ENCODE measurements at regions not wholly inside any gene's neighbourhood (a gene's known extent, or its start where the extent isn't known, plus 50 kb on each side); places are given as distances from the start of the nearest gene placed in this dataset.

GRCh38 chr18:50473881-50474280, 86.0 kb upstream of the MAPK4 start:
- no peak for DNase-seq
- Histone ChIP-seq H3K27ac (ENCODE audit: low read length, poor library complexity, severe bottlenecking) (no peak overlapping the region), H2AFZ (ENCODE audit: low read depth, low read length) (no peak overlapping the region), H4K8ac (ENCODE audit: low read length) (no peak overlapping the region), H2BK5ac (ENCODE audit: low read depth, low read length, poor library complexity, severe bottlenecking) (no peak overlapping the region), H2BK12ac (ENCODE audit: low read length in 2 of 2) (no peak overlapping the region), H3K9me3 (ENCODE audit: control insufficient read depth, low read length) (no peaks in the 10 kb centered on the region), H2BK120ac (ENCODE audit: low read depth, low read length) (no peak overlapping the region), H3K27me3 (ENCODE audit: control insufficient read depth in 1 of 2, insufficient read depth in 1 of 2, low read length in 2 of 2) (peaks cover 0 to 3% of the 10 kb centered on the region in 2 experiments), H3K23ac (ENCODE audit: low read length in 2 of 2) (no peak overlapping the region), H4K91ac (ENCODE audit: low read length) (no peak overlapping the region), H2BK15ac (ENCODE audit: low read depth, poor library complexity, severe bottlenecking) (no peak overlapping the region), H3K79me1 (replicated peaks; ENCODE audit: low read length, poor library complexity, severe bottlenecking) (no peaks in the 10 kb centered on the region), H3K4me2 (ENCODE audit: low read length, poor library complexity, severe bottlenecking) (no peak overlapping the region), H3K14ac (ENCODE audit: low read length in 2 of 2) (no peak overlapping the region), H3K4me3 (ENCODE audit: insufficient read depth in 1 of 2, low read depth in 1 of 2, low read length in 2 of 2) (no peak overlapping the region), H3K4me1 (ENCODE audit: control insufficient read depth, insufficient read depth, low read depth, low read length) (peaks cover 1% of the 10 kb centered on the region), H3K4ac (ENCODE audit: low read depth in 1 of 2, low read length in 2 of 2) (no peak overlapping the region), H2AK5ac (ENCODE audit: low read length, severe bottlenecking) (no peak overlapping the region), H3K18ac (ENCODE audit: low read depth in 1 of 2, low read length in 2 of 2) (no peak overlapping the region), H3K36me3 (ENCODE audit: control insufficient read depth in 1 of 2, insufficient read depth in 2 of 2, low read depth in 1 of 2, low read length in 2 of 2) (no peaks in the 10 kb centered on the region), H3K9ac (ENCODE audit: low read length) (no peak overlapping the region)
- 80% methylated on average over 5 of the region's 5 CpGs for WGBS

GRCh38 chr18:50475538-50476193, 84.2 kb upstream of the MAPK4 start:
- no peak overlapping the region for H2BK120ac ChIP-seq (ENCODE audit: low read depth, low read length)
- no peak overlapping the region for H4K91ac ChIP-seq (ENCODE audit: low read length)
- H3K4ac ChIP-seq (ENCODE audit: low read depth in 1 of 2, low read length in 2 of 2), result no peak overlapping the region
- no peak overlapping the region for H3K27ac ChIP-seq (ENCODE audit: low read length, poor library complexity, severe bottlenecking)
- no peak overlapping the region for H2AK5ac ChIP-seq (ENCODE audit: low read length, severe bottlenecking)
- no peak overlapping the region for H2AFZ ChIP-seq (ENCODE audit: low read depth, low read length)
- H2BK12ac ChIP-seq (ENCODE audit: low read length in 2 of 2), result no peak overlapping the region
- H3K14ac ChIP-seq (ENCODE audit: low read length in 2 of 2), result no peak overlapping the region
- H2BK15ac ChIP-seq (ENCODE audit: low read depth, poor library complexity, severe bottlenecking), result no peak overlapping the region
- no peak overlapping the region for H3K4me2 ChIP-seq (ENCODE audit: low read length, poor library complexity, severe bottlenecking)
- H4K8ac ChIP-seq (ENCODE audit: low read length), result no peak overlapping the region
- no peak overlapping the region for H3K18ac ChIP-seq (ENCODE audit: low read depth in 1 of 2, low read length in 2 of 2)
- H3K4me3 ChIP-seq (ENCODE audit: insufficient read depth in 1 of 2, low read depth in 1 of 2, low read length in 2 of 2), result no peak overlapping the region
- WGBS, result 55% methylated on average over 4 of the region's 4 CpGs
- H3K36me3 ChIP-seq (ENCODE audit: control insufficient read depth in 1 of 2, insufficient read depth in 2 of 2, low read depth in 1 of 2, low read length in 2 of 2), result no peaks in the 10 kb centered on the region
- H3K9ac ChIP-seq (ENCODE audit: low read length), result no peak overlapping the region
- no peak overlapping the region for H2BK5ac ChIP-seq (ENCODE audit: low read depth, low read length, poor library complexity, severe bottlenecking)
- H3K9me3 ChIP-seq (ENCODE audit: control insufficient read depth, low read length), result no peaks in the 10 kb centered on the region
- H3K23ac ChIP-seq (ENCODE audit: low read length in 2 of 2), result no peak overlapping the region
- H3K4me1 ChIP-seq (ENCODE audit: control insufficient read depth, insufficient read depth, low read depth, low read length), result peaks cover 1% of the 10 kb centered on the region
- no peaks in the 10 kb centered on the region for H3K79me1 ChIP-seq (replicated peaks; ENCODE audit: low read length, poor library complexity, severe bottlenecking)
- H3K27me3 ChIP-seq (ENCODE audit: control insufficient read depth in 1 of 2, insufficient read depth in 1 of 2, low read length in 2 of 2), result peaks cover 0 to 3% of the 10 kb centered on the region in 2 experiments
- DNase-seq, result no peak

- Histone ChIP-seq H3K27me3 (ENCODE audit: control insufficient read depth in 1 of 2, insufficient read depth in 1 of 2, low read length in 2 of 2) (no peaks in the 10 kb centered on the region), H3K14ac (ENCODE audit: low read length in 2 of 2) (no peak overlapping the region), H3K18ac (ENCODE audit: low read depth in 1 of 2, low read length in 2 of 2) (no peak overlapping the region), H3K4me1 (ENCODE audit: control insufficient read depth, insufficient read depth, low read depth, low read length) (no peaks in the 10 kb centered on the region), H3K4ac (ENCODE audit: low read depth in 1 of 2, low read length in 2 of 2) (no peak overlapping the region), H3K79me1 (replicated peaks; ENCODE audit: low read length, poor library complexity, severe bottlenecking) (no peaks in the 10 kb centered on the region), H3K4me2 (ENCODE audit: low read length, poor library complexity, severe bottlenecking) (no peak overlapping the region), H3K36me3 (ENCODE audit: control insufficient read depth in 1 of 2, insufficient read depth in 2 of 2, low read depth in 1 of 2, low read length in 2 of 2) (no peaks in the 10 kb centered on the region), H4K8ac (ENCODE audit: low read length) (no peak overlapping the region), H2AK5ac (ENCODE audit: low read length, severe bottlenecking) (no peak overlapping the region), H2AFZ (ENCODE audit: low read depth, low read length) (no peak overlapping the region), H2BK15ac (ENCODE audit: low read depth, poor library complexity, severe bottlenecking) (no peak overlapping the region), H3K9ac (ENCODE audit: low read length) (no peak overlapping the region), H2BK120ac (ENCODE audit: low read depth, low read length) (no peak overlapping the region), H2BK5ac (ENCODE audit: low read depth, low read length, poor library complexity, severe bottlenecking) (no peak overlapping the region), H3K23ac (ENCODE audit: low read length in 2 of 2) (no peak overlapping the region), H3K4me3 (ENCODE audit: insufficient read depth in 1 of 2, low read depth in 1 of 2, low read length in 2 of 2) (no peak overlapping the region), H3K27ac (ENCODE audit: low read length, poor library complexity, severe bottlenecking) (no peak overlapping the region), H2BK12ac (ENCODE audit: low read length in 2 of 2) (no peak overlapping the region), H3K9me3 (ENCODE audit: control insufficient read depth, low read length) (peaks cover 6% of the 10 kb centered on the region), H4K91ac (ENCODE audit: low read length) (no peak overlapping the region)
- WGBS, result 55% methylated on average over 2 of the region's 2 CpGs
- DNase-seq, result no peak
Measured at GRCh38 chr18:50492097-50492496, 67.8 kb upstream of the MAPK4 start.

GRCh38 chr18:50494569-50494968, 65.3 kb upstream of the MAPK4 start:
- Histone ChIP-seq H2AK5ac (ENCODE audit: low read length, severe bottlenecking) (no peak overlapping the region), H3K36me3 (ENCODE audit: control insufficient read depth in 1 of 2, insufficient read depth in 2 of 2, low read depth in 1 of 2, low read length in 2 of 2) (no peaks in the 10 kb centered on the region), H2BK12ac (ENCODE audit: low read length in 2 of 2) (no peak overlapping the region), H3K27me3 (ENCODE audit: control insufficient read depth in 1 of 2, insufficient read depth in 1 of 2, low read length in 2 of 2) (no peaks in the 10 kb centered on the region), H3K18ac (ENCODE audit: low read depth in 1 of 2, low read length in 2 of 2) (no peak overlapping the region), H2AFZ (ENCODE audit: low read depth, low read length) (no peak overlapping the region), H3K4me3 (ENCODE audit: insufficient read depth in 1 of 2, low read depth in 1 of 2, low read length in 2 of 2) (no peak overlapping the region), H3K14ac (ENCODE audit: low read length in 2 of 2) (no peak overlapping the region), H3K79me1 (replicated peaks; ENCODE audit: low read length, poor library complexity, severe bottlenecking) (no peaks in the 10 kb centered on the region), H2BK15ac (ENCODE audit: low read depth, poor library complexity, severe bottlenecking) (no peak overlapping the region), H3K27ac (ENCODE audit: low read length, poor library complexity, severe bottlenecking) (no peak overlapping the region), H3K4ac (ENCODE audit: low read depth in 1 of 2, low read length in 2 of 2) (no peak overlapping the region), H3K9ac (ENCODE audit: low read length) (no peak overlapping the region), H4K91ac (ENCODE audit: low read length) (no peak overlapping the region), H3K23ac (ENCODE audit: low read length in 2 of 2) (no peak overlapping the region), H2BK5ac (ENCODE audit: low read depth, low read length, poor library complexity, severe bottlenecking) (no peak overlapping the region), H3K9me3 (ENCODE audit: control insufficient read depth, low read length) (peaks cover 6% of the 10 kb centered on the region), H3K4me2 (ENCODE audit: low read length, poor library complexity, severe bottlenecking) (no peak overlapping the region), H2BK120ac (ENCODE audit: low read depth, low read length) (no peak overlapping the region), H4K8ac (ENCODE audit: low read length) (no peak overlapping the region), H3K4me1 (ENCODE audit: control insufficient read depth, insufficient read depth, low read depth, low read length) (no peaks in the 10 kb centered on the region)
- 78% methylated on average over 2 of the region's 3 CpGs for WGBS
- DNase-seq, result no peak
